CD4-positive, alpha-beta T cell treated with Interleukin-21 for 1 hour (primary cell): ENCODE measurements at regions not wholly inside any gene's neighbourhood (a gene's known extent, or its start where the extent isn't known, plus 50 kb on each side); places are given as distances from the start of the nearest gene placed in this dataset.

Experiments
- DNase-seq: peaks from one replicate; pipeline ENCODE4 v3.0.0-alpha.2; 2020

DNA sequence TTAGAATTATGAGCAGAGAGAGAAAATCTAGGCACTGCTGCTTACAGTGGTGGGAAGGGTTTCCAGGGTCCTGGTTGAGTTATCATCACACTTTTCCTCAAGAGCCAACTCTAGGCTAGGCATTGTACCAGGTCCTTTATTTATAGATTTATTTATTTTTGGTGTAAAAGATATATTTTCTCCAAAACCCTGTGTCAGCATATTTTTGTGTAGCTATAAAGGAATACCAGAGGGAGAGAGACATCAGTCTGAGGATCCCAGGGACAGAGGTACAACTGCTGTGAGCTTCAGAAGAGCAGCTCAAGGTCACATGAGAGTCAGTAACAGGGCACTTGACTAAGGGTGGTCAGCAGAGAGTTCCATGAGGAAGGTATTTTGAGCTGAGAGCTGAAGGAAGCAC is 159.7 kb downstream of the SLC35B3 start:
- no peak for DNase-seq

DNA sequence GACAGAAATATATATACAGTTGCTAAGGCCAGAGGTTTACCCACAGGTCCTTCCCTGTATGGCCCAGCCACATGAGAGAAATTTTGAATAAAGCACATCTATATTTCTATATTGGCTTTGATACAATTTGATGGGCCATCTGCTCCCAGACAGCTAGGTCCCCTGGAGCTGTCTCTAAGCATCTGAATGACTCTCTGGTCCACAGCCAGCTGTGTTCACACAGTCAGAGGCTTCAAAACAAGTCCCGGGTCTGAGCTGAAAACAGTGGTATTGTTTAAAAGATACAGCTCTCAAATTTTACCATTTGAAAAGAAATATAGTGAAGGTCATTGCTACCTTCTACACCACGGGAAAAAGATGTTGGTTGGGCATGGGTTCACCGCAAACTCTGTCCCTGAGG is 161.1 kb downstream of the SLC35B3 start:
- DNase-seq = no peak

DNA sequence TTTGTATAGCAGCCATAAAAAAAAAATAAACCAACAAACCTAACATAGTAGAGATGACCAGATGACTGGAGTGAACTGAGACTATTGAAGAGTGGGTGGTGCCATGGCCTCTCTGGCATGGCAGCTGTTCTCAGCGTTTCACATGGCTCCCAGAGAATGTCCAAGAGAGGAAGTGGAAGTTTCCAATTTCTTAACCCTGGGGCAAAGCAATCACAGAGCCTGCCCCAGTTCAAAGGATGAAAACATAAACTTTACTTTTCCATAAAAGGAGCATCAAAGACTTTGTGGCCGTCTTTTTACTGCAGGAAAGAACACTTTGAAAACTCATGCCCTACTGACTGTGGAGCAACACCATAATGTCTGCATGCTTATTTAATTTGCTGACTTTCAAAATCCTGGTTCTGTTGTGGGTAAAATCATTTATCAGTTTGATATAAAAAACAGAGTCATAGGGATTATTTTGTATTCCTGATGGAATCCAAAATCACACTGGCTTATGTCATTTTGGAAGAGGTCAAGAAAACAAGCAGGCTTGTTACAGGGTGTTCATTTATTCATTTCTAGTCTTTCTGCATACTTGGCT is 165.4 kb downstream of the SLC35B3 start:
- no peak for DNase-seq

DNA sequence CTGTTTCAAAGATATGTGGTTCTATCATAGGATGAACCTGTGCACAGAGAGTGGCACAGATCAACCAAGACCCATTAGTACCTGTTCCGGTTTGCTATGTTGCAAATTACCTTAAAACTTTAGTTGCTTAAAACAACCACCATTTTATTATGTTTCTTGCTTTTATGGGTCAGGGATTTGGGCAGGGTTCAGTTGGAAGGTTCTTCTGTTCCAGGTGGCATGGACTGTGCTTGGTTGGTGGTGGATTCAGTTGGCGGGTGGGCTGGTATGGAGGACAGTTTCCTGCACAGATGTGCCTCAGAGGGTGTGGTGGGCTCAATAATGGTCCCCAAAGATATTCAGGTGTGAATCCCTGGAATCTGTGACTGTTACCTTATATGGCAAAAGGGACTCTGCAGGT is 166.3 kb downstream of the SLC35B3 start:
- no peak for DNase-seq

DNA sequence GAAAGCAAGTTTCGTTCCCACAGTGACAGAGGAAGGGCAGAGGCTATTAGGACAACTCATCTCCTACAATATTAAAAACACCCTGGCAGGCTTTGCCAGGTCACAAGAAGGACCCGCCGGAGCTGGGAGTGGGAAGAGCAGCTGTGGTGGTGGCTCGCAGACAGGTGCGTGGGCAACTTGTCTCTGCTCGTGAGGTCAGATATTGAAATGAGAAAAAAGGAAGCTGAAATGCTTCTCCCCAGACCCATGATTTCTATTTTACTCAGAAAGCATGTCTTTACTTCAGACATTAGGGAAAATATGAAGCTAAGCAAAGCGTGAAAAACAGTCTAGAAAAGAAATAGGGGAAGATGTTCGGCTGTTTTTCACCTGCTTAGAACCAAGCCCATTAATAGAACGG is 166.3 kb upstream of the EEF1E1 start:
- DNase-seq = no peak

DNA sequence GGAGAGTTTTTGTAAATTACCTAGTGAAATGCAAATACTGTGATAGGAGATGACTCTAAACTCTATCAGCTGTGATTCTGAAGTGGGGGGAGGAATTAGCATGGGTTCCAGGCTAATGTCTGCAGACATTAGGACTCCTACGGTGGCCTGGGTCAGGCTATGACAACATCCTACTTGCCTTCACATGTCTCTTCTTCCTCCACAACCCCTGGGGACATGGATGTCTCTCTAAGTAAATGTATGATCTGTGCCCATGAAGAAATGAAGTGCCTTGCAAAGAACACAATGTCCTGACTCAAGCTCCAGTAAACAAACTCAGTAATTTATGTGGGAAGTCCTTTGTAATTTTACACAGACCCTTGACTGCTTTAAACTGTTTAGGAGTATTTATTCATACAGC is 165.8 kb upstream of the EEF1E1 start:
- DNase-seq = no peak

DNA sequence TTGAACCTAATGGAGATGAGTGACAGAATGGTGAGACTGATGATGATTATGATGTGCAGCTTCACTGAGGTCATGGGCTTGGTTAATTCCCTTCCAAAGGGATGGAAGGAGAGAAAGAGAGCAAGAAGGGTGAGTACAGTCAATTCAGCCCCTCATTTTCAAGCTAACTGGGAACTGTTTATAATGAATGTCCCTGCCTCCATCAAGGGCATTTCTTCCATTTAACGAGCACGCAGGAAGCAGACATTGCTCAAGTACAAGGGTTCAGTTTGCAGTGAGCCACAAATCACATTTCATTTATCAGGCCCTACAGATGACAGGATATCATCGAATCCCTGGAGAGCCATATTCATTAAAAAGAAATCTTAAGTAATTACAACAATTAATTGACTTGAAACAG is 158.3 kb upstream of the EEF1E1 start:
- no peak for DNase-seq

DNA sequence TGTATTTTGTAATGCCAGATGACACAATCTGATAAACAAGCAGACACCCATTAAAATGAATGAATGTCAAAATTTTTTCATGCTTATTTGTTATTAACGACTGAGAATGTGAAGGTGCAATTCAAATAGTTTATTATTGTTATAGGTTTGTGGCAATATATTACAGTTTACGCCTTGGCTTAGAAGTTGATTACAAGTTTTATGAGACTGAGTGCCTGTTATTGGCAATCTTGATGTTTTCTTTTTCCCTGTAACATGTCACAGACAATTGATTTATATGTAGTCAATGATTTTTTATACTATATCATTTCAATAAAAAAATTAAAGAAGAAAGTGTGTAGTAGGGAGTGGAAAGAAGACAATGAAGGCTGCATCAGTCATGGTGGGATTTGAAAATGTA is 144.1 kb upstream of the EEF1E1 start:
- DNase-seq = no peak

DNA sequence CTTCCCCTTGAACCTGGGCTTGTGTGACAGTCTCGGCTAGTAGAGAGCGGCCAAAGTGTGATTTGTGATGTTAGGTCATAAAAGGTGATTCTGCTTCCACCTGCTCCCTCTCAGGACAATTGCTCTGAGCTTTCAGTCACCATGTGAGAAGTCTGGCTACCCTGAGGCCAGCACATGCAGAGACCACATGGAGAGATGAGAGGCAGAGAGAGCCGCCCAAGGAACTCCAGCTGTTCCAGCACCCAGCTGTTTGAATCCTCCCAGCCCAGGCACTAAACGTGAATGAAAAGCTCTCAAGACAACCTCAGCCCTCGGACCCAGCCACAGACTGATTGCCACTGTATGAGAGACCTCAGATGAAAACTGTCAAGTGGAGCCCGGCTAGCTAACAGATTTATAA is 143.4 kb upstream of the EEF1E1 start:
- no peak for DNase-seq

DNA sequence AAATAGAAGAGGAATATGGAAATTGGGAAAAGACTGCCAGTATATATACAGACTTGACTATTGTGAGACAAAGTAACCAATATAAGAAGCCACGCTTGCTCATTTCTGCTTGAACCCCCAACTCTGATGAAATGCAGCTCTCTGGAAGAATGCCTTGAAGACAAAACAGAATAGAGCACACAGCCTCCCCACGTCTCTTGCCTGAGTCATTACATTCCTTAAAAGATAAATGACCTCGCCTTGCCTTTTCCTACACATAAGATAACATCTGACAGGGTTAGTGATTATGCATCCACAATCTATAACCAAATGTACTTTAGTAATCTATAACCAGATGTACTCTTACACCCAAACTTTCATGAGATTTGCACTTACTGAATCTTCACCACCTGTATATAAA is 141.1 kb upstream of the EEF1E1 start:
- DNase-seq = no peak

DNA sequence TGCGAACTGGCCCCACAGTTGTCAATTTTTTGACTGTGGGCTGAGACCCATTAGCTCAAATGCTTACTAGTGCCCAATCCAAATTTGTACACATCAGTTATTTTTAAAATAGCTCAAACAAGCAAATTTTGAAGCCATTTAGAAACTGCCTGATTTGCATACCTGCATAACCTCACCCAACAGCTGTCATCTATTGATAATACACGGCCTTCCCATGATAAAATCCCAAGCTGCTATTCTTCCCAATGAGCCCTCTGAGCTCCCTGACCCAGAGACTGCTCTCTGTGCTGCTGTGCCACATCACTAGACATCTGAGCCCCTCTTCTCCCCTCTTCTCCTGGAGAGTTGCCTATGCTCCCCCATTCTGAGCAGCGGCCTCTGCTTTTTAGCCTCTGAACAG is 140.5 kb upstream of the EEF1E1 start:
- no peak for DNase-seq

DNA sequence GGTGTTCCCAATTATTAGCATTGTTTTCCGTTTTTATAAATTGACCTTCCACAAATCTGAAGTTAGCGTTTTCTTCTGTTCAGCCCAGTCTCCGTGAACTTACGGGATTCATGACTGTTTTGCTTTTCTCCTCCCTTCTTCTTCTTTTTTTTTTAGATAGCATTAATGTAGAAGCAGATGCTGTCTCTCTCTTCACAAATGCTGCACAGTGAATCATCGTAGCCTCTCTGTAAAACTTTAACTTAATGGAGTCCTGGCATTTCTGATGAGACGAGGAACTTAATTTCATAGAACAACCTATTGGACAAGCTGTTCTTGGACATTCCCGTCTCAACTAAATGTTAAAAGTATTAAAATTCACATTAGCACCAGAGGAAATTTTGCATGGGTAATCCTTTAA is 138.0 kb upstream of the EEF1E1 start:
- no peak for DNase-seq

DNA sequence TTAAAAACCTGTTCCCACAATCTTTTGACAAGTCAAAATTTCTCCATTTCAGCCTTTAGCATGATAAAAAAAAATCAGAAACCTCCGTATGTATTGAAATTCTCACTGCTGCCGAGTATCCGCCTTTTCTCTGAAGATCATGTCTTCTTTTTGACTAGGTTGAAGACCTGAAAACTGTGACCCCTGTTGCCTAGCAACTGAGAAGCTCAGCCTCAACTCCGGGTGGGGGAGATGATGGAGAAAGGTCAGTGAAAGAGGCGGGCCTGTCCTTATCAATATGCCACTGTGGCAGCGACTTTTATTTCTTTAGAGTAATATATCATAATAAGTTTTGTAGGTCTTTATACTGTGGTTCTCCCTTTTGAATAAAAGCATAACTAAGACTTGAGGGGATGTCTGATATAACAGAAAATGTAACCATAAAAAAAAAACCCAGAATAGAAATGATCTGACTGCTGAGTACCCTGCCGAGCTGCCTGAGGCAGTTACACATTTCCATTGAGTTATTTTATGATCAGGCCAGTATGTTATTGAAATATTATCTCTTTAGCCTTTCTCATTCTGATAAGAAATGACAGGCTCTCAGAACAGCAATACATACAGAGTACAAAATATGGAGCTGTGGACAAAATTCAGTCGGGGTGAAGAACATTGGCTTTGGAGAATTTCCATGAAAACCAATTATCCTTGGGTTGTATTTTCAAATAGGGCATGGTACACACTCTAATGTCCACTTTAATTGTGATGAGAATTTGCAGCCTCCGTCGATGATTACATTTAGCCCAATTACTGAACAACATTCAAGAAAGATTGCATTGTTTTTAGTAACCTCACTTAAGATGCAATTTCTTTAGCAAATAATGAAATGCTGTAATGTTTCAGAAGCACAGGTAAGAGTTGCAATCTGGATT is 136.7 kb upstream of the EEF1E1 start:
- DNase-seq = no peak

DNA sequence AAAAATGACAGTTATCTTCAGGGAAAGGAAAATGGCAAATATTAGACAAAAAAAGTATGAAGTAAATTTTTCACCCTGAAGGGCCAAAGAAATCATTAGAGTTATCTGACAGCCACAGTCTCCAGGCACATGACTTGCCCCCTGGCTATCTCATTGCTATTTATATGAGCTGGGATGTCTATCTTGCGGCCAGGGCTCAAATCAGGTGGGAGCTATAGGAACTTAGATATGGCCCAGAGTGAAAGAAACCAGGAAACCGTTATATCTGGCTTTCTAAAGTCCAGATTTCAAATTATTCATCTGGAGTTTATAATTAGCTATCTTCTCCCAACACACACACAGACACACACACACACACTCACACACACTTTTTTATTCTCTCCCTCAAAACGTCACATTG is 135.3 kb upstream of the EEF1E1 start:
- no peak for DNase-seq

DNA sequence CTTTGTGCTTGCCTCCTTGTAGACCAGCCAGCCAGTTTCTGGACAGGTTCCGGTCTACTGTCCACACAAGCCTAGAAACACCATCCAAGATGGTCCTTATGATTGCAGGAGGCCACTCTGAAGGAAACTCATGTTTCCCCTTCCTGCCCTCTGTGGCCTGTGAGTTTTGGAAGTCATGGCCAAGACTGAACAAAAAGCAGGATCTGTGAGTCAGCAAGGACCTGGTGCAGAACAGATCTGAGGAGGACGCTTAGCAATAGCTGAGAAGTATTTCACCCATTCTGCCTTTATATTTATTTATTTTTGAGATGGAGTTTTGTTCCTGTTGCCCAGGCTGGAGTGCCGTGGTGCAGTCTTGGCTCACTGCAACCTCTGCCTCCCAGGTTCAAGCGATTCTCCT is 134.6 kb upstream of the EEF1E1 start:
- no peak for DNase-seq

DNA sequence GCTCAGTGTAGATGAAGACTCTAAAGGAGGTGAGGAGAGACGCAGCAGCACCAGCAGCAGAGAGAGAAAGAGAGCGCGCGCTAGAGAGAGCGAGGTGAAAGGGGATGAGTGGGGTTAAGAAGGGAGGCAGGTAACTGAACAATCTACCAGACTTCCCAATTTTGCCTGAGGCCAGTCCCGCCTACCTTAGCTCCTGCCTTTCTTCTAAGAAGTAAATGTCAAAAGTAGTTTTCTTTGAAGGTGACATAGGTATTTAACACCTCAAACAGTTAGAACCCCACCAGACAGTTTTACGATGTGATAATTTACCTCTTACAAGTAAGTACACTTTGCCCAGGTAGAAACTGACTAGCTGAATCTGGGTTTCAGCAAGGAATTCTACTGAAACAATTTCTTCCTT is 132.0 kb upstream of the EEF1E1 start:
- no peak for DNase-seq

DNA sequence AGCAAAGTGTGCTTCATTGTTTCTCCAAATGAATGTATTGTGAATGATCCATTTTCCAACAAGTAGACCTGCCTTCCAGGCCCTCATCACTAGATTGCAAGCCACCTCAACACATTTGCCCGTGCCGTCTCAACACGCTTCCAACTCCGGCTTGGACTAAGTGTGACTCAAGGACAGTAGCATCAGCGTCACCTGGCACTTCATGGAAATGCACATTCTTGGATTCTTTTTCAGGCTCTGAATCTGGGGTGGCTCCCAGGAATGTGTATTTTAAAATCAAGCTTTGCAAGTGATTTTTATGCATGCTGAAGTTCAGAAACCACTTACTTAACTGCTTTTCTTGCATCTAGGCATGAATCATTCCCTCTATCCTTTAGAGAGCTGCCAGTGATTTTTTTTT is 129.6 kb upstream of the EEF1E1 start:
- no peak for DNase-seq

DNA sequence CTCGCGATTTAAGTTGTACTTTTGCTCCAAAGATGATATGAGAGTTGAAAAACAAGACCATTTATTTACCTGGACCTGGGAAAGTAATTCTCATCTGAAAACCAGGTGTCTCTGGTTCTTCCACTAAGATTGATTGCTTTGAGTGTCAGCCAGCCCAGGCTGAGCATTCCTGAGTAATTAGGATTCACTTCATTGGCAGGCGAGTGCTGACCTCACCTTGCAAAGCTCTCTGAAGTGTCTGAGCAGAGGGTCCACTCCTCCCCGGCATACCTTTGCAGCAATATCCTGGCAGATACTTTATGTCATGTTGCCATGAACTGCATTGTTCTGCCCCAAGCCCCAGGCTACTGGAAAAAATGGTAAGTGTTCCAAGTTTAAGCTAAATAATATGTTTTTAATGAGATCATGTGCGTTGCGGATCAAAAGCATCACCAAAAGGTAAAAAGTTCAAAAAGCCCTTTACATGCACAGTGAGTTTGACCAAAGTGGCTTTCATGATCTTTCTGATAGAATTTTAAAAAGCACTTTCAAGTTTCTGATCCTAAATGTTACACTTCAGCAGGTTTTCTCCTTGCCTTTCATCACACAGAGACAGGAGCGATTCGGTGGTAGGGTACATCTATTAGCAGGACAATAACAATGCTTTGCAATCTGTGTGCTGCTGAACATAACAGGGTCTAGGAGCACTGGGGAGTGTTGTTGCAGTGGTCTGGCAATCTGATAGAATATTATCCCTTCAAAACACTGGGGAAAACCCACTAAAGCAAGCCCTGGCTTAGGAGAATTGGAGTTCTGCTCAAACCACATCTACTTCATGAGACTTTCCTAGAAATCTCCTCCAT is 127.8 kb upstream of the EEF1E1 start:
- DNase-seq = no peak

DNA sequence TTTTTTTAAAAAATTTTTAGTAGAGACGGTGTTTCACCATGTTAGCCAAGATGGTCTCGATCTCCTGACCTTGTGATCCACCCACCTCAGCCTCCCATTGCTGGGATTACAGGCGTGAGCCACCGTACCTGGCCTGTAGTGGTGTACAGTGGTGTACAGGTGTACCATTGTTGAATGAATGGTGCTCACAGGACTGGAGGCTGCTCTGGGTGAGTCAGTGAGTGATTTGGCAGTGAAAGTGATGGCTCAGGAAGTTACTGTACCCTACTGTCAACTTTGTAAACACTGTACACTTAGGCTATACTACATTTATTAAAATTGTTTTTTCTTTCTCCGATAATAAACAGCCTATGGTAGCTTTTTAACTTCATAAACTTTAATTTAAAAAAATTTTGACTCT is 122.8 kb upstream of the EEF1E1 start:
- DNase-seq = no peak

DNA sequence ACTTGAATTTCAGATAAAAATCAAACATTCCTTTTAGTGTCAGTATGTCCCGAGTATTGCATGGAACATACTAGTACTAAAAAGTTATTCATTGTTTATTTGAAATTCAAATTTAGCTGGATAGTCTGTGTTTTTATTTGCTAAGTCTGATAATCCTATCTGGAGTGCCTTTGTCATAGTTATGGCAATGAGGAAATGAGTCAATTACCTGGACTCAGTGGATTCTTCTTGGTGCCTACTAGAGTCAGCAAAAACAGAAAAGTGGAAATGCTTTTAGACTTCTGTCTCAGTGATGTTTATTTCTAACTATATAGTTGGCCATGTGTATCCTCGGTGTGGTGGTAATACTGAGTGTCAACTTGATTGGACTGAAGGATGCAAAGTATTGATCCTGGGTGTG is 121.3 kb upstream of the EEF1E1 start:
- no peak for DNase-seq

DNA sequence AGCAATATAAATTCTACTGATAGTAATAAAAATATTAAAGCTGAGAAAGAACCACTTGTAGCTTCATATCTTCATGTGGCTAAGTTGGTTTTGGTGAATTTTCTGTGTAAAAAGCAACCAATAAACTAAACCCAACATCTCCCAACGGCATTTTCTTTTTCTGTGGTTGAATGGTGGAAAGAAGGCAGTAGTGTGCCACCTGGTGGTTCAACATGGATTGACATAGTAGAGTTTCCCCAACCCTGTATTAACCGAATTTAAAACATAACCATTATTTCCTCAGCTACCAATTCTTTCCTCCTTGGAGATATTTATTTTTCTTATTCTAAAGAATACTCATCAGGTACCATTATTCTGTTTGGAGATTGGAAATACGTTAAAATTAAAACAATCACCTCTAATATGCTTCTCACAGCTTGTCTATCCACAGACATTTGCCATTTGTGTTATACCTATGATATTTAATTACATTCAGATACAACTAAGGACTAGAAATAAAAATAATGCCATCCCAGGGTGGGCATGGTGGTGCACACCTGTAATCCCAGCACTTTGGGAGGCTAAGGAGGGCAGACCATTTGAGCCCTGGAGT is 117.1 kb upstream of the EEF1E1 start:
- peak; percentile 40 for DNase-seq

DNA sequence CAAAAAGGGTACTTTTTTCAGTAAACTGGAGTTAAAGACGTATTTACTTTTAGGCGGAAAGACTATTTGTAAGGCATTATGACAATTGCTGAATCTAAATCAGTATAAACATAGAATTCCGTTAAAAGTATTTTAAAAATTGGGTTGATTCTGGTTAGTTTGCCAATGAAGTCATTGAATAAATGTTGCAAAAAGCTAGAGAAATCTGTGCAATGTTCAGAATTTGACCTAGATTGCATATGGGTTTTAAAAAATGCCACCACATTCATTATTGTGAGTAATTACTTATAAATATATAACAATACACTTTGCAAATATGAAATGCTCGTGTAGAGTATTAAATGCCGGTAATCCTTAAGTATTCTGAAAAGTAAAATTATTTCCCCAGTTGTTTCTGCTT is 116.5 kb upstream of the EEF1E1 start:
- no peak for DNase-seq

DNA sequence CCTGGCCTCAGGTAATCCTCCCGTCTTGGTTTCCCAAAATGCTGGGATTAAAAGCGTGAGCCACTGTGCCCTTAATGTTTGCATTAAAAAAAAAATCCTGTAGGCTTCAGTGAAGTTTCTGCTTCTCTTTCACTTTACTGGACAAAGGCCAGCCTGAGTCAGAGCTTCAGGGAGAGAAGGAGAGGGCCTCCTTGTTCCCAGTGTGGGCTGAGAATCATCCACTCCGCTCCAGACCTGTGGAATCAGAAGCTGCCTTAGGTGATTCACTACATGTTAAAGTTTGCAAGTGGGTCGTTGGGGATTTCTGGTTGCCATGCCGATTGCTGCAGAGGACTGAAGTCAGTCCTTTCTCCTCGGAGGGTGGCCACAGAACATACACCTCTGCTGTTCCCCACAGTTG is 113.3 kb upstream of the EEF1E1 start:
- no peak for DNase-seq

DNA sequence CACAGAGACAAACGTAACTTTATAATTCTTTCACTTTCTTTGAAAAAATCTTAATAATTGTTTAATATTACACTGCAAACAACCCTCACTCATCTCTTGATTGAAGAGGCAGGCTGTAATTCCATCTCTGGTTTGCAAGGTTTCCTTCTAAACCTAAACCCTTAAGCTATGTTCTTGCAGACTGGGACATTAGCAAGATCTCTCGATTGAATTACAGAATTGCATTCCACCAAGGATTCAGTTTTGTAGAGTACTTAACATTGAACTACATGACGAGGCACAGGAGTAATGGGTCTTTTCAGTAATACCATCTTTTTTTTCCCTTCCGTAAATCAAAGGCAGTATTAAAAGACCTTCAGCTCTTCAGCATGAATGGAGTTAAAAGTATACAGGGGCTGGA is 111.6 kb upstream of the EEF1E1 start:
- DNase-seq = no peak
